22Rv1 (cell line): ENCODE measurements at regions not wholly inside any gene's neighbourhood (a gene's known extent, or its start where the extent isn't known, plus 50 kb on each side); places are given as distances from the start of the nearest gene placed in this dataset.
A peak's percentile ranks its signal among the peaks of the same experiment; 100 is the strongest.

ENCODE experiments used
- H3K27ac ChIP-seq: fragments of 450-650 bp; 2 replicates; pipeline ENCODE4 v1.5.1; 2017
- ZFX ChIP-seq: fragments of 450-650 bp; IDR thresholded peaks from 2 replicates; pipeline ENCODE4 v1.6.1; 2017; ENCODE audit warnings: antibody characterized with exemption, borderline replicate concordance
- TF ChIP-seq, protein P1 (sequence below): fragments of 450-650 bp; IDR thresholded peaks from 2 replicates; pipeline ENCODE4 v1.5.1; 2017; ENCODE audit warnings: mild to moderate bottlenecking

DNA sequence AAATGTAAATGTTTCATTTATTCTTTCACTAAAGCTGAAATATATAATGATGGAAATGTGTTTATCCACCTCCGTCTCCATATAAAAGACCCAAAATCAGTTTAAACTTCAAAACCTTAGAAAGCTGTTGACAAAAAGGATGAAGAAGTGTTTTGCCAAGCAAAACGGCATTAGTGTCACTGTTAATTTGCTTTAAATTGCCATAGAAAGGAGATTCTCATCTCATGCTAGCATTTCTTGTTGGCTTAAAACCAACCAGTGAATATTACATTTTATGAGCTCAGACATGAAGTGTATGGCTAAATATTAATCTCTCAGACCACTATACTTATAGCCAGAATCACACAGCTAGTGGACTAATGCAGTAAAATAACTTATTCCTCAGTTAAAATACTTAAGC, 398.8 kb downstream of the KIF2B start:
- TF ChIP-seq ZFX: no peak
- TF ChIP-seq, protein P1, sequence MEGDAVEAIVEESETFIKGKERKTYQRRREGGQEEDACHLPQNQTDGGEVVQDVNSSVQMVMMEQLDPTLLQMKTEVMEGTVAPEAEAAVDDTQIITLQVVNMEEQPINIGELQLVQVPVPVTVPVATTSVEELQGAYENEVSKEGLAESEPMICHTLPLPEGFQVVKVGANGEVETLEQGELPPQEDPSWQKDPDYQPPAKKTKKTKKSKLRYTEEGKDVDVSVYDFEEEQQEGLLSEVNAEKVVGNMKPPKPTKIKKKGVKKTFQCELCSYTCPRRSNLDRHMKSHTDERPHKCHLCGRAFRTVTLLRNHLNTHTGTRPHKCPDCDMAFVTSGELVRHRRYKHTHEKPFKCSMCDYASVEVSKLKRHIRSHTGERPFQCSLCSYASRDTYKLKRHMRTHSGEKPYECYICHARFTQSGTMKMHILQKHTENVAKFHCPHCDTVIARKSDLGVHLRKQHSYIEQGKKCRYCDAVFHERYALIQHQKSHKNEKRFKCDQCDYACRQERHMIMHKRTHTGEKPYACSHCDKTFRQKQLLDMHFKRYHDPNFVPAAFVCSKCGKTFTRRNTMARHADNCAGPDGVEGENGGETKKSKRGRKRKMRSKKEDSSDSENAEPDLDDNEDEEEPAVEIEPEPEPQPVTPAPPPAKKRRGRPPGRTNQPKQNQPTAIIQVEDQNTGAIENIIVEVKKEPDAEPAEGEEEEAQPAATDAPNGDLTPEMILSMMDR: no peak
- H3K27ac ChIP-seq: no peak overlapping the region

DNA sequence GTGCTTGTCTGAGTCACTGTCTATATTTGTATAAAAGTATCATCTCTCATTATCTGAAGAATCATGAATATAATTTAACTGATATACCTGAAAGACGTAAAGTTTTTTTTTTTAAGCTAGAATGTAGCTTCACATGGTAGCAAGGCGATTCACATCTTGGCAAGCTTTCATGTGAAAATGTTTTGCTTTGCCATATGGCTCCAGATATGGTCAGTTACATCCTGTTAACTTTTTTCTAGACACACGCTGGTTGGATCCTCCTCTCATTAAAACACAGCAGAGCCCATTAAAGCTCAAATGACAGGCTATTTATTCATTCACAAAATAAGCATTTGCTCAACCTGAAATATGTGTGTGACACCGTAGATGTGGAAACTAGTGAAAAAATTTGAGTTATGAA, 412.8 kb downstream of the KIF2B start:
- TF ChIP-seq, protein P1: no peak
- no peak for TF ChIP-seq ZFX
- no peak overlapping the region for H3K27ac ChIP-seq

DNA sequence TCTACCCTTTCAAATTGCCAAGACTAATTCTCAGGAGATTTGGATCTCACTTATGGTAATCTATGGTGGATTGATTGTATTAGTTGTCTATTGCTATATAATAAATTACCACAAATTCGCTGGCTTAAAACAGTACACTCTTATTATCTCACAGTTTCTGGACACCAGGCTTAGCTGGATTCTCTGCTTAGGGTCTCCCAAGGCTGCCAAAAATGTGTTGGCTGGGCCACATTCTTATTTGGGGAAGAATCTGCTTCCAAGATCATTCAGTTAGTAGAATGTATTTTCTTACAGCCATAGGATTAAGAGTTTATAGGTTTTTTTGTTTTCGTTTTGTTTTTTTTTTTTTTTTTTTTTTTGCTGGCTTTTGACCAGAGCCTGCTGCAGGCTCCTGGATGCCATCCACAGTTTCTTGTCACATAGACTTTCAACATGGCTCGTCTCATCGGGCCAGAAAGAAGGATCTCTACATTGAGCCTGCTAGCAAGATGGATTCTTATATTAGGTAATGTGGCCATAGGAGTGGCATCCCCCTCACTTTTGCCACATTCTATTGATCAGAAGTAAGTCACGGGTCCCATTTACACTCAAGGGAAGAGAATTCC, 415.3 kb downstream of the KIF2B start:
- no peak overlapping the region for H3K27ac ChIP-seq
- TF ChIP-seq ZFX: no peak
- TF ChIP-seq, protein P1: no peak

DNA sequence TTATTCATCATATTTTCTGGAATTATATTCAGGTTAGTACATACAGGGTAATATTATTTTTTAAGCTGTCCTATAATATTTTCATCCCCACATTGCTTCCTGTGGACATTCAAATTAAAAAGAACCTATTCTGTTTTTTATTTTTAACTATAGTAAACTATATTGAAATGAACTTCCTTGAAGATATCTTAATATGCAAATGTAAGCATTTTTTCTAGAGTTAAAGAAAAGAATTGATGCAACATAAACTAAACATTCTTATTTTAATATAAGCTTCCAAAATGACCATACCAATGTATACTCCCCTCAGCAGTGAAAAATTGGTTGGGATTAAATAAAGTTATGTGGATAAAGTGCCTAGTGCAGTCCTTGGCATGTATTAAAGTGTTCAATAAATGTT, 416.6 kb downstream of the KIF2B start:
- H3K27ac ChIP-seq: no peak overlapping the region
- TF ChIP-seq ZFX: no peak
- TF ChIP-seq, protein P1: no peak

DNA sequence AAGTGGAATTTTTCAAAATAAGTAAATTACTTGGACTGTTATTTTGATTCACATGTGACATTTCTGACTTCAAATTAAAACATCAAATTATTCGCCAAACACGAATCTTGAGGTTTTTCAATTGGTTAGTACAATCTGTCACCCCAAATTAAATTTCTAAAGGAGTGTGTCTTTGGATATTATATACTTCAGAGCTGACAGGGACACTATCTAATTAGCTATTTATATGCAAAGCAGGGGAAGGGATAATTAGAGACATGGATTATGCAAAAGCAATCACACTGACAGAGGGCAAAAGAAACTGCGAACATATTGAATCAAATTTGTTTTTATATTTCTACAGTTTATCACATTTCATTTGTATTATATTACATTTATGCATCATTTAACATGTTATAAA, 433.0 kb downstream of the KIF2B start:
- H3K27ac ChIP-seq: no peak overlapping the region
- TF ChIP-seq, protein P1: no peak
- no peak for TF ChIP-seq ZFX

DNA sequence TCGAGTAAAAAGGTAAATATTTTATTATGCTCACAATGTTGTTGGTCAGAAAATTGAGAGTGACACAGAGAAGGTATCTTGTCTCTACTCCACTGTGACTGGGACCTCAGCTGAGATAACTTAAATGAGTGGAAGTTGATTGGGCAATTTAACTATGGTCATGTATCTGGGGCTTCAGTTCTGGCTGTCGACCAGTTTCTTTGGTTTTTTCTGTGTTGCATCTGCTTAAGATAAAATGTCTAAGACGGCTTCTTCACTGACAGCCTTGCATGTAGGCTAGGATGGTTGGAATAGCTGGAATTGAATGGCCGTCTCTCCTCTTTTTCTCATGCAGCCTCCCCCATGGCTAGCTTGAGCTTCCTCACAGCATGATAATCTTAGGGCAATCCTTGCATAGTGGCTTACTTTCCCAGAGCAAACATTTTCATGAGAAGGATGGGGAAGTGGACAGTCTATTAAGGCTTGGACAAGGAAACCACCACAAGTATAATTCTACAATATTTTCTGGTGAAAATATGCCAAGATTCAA, 433.7 kb downstream of the KIF2B start:
- TF ChIP-seq, protein P1: no peak
- TF ChIP-seq ZFX: no peak
- H3K27ac ChIP-seq: no peak overlapping the region

DNA sequence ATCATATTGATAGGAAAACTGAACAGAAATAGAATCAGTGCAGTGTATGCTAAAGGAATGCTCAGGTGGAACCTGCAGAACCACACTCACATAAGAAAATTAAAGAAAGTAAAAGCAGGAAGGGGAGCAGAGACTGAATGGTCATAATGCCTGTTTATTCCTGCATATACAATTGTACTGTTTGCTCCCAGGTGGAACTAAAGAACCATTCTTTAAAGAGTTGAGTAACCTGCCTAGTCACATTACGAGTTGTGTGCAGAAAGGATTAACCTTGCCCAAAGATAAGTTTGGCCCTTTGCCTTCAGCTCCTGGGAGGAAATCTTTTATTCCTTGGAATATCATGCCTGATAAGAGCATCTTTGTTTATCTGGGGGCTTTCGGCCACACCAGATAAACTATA, 434.7 kb downstream of the KIF2B start:
- H3K27ac ChIP-seq: peak overlapping the region; percentile 25; the same call in 1 of the 2 replicates
- TF ChIP-seq, protein P1: no peak
- TF ChIP-seq ZFX: no peak
